ENCODE measurements at regions not wholly inside any gene's neighbourhood (a gene's known extent, or its start where the extent isn't known, plus 50 kb on each side); places are given as distances from the start of the nearest gene placed in this dataset.
A peak's percentile ranks its signal among the peaks of the same experiment; 100 is the strongest.

- DNase-seq: peak in 1 of 2 donors; percentile 20
- no peak overlapping the region for H3K27ac ChIP-seq
- no peak overlapping the region for H3K4me3 ChIP-seq
- TF ChIP-seq POLR2A (IDR thresholded peaks at IDR 0.05) (no peak), CTCF (IDR thresholded peaks at IDR 0.05) (no peak), EP300 (IDR thresholded peaks at IDR 0.05) (no peak), POLR2AphosphoS5 (IDR thresholded peaks at IDR 0.05) (no peak)
- H3K27me3 ChIP-seq: no peaks in the 10 kb centered on the region
- no peaks in the 10 kb centered on the region for H3K36me3 ChIP-seq
- H3K4me1 ChIP-seq: no peaks in the 10 kb centered on the region
- H3K9me3 ChIP-seq: no peaks in the 10 kb centered on the region
- intact Hi-C loops (cut with DNase I; ENCODE audit: low total_unique reads): no loop called here
- WGBS, 5 donors: 22 to 53% (median 45%) methylated on average over 4 of the region's 4 CpGs
Observed at GRCh38 chr5:89686081-89686765, 723.3 kb downstream of the CETN3 start.

- no peak overlapping the region for H3K4me3 ChIP-seq
- H3K36me3 ChIP-seq: no peaks in the 10 kb centered on the region
- H3K27ac ChIP-seq: no peak overlapping the region
- H3K4me1 ChIP-seq: no peaks in the 10 kb centered on the region
- intact Hi-C loops (cut with DNase I; ENCODE audit: low total_unique reads): no loop called here
- WGBS, 5 donors: 57 to 73% (median 64%) methylated on average over 2 of the region's 2 CpGs
- H3K9me3 ChIP-seq: no peaks in the 10 kb centered on the region
- DNase-seq: no peak
- H3K27me3 ChIP-seq: no peaks in the 10 kb centered on the region
- TF ChIP-seq CTCF (IDR thresholded peaks at IDR 0.05): no peak
- no peak for TF ChIP-seq EP300 (IDR thresholded peaks at IDR 0.05)
- TF ChIP-seq POLR2AphosphoS5 (IDR thresholded peaks at IDR 0.05): no peak
- no peak for TF ChIP-seq POLR2A (IDR thresholded peaks at IDR 0.05)
Observed at GRCh38 chr5:89676634-89677033, 732.9 kb downstream of the CETN3 start.

GRCh38 chr5:89673019-89673418, 736.5 kb downstream of the CETN3 start:
- Histone ChIP-seq H3K27ac (no peak overlapping the region), H3K4me1 (no peaks in the 10 kb centered on the region), H3K27me3 (no peaks in the 10 kb centered on the region), H3K4me3 (no peak overlapping the region), H3K9me3 (no peaks in the 10 kb centered on the region), H3K36me3 (no peaks in the 10 kb centered on the region)
- intact Hi-C loops (cut with DNase I; ENCODE audit: low total_unique reads): no loop called here
- no peak for DNase-seq
- WGBS, 5 donors: 83 to 98% (median 91%) methylated on average over 1 of the region's 1 CpG
- TF ChIP-seq POLR2AphosphoS5 (IDR thresholded peaks at IDR 0.05) (no peak), CTCF (IDR thresholded peaks at IDR 0.05) (no peak), EP300 (IDR thresholded peaks at IDR 0.05) (no peak), POLR2A (IDR thresholded peaks at IDR 0.05) (no peak)

GRCh38 chr5:89668821-89669220, 740.7 kb downstream of the CETN3 start:
- intact Hi-C loops (cut with DNase I; ENCODE audit: low total_unique reads): no loop called here
- no peaks in the 10 kb centered on the region for H3K36me3 ChIP-seq
- no peak overlapping the region for H3K4me3 ChIP-seq
- no peak for DNase-seq
- no peak for TF ChIP-seq POLR2AphosphoS5 (IDR thresholded peaks at IDR 0.05)
- no peaks in the 10 kb centered on the region for H3K27me3 ChIP-seq
- peaks cover 0 to 16% (median 7%) of the 10 kb centered on the region in 4 donors for H3K9me3 ChIP-seq
- H3K27ac ChIP-seq: no peak overlapping the region
- H3K4me1 ChIP-seq: no peaks in the 10 kb centered on the region
- 66 to 82% (median 79%) methylated on average over 3 of the region's 3 CpGs for WGBS, 5 donors

GRCh38 chr5:89662499-89662898, 747.1 kb downstream of the CETN3 start:
- intact Hi-C loops (cut with DNase I; ENCODE audit: low total_unique reads): no loop called here
- Histone ChIP-seq H3K4me3 (no peak overlapping the region), H3K27me3 (no peaks in the 10 kb centered on the region), H3K36me3 (no peaks in the 10 kb centered on the region), H3K27ac (no peak overlapping the region), H3K9me3 (peaks cover 0 to 30% (median 12%) of the 10 kb centered on the region in 4 donors), H3K4me1 (no peaks in the 10 kb centered on the region)
- 58 to 79% (median 68%) methylated on average over 4 of the region's 4 CpGs for WGBS, 5 donors
- TF ChIP-seq CTCF (IDR thresholded peaks at IDR 0.05): no peak
- no peak for TF ChIP-seq POLR2AphosphoS5 (IDR thresholded peaks at IDR 0.05)
- no peak for TF ChIP-seq POLR2A (IDR thresholded peaks at IDR 0.05)
- no peak for TF ChIP-seq EP300 (IDR thresholded peaks at IDR 0.05)
- DNase-seq: no peak

Measured in stomach (tissue), 8 donors.